ENCODE measurements at regions not wholly inside any gene's neighbourhood (a gene's known extent, or its start where the extent isn't known, plus 50 kb on each side); places are given as distances from the start of the nearest gene placed in this dataset.

GRCh38 chr5:163595932-163596607, 90.7 kb downstream of the MAT2B start:
- Histone ChIP-seq H3K4me1 (ENCODE audit: control insufficient read depth, insufficient read depth, low read length) (no peaks in the 10 kb centered on the region), H3K27ac (ENCODE audit: control insufficient read depth, insufficient read depth) (no peak overlapping the region), H3K4me3 (no peak overlapping the region), H4K20me1 (ENCODE audit: control insufficient read depth, insufficient read depth) (no peaks in the 10 kb centered on the region), H3K9me3 (replicated peaks; ENCODE audit: control insufficient read depth, insufficient read depth, low read length) (no peaks in the 10 kb centered on the region), H3K4me2 (ENCODE audit: control insufficient read depth, insufficient read depth) (no peak overlapping the region), H3K79me2 (ENCODE audit: control insufficient read depth, insufficient read depth, low read length) (no peaks in the 10 kb centered on the region), H3K9ac (ENCODE audit: control insufficient read depth, insufficient read depth, low read length) (no peak overlapping the region), H3K27me3 (replicated peaks in 1 of 2; ENCODE audit: control insufficient read depth in 2 of 2, insufficient read depth in 2 of 2, low read length in 1 of 2) (no peaks in the 10 kb centered on the region), H2AFZ (ENCODE audit: control insufficient read depth, low read depth, low read length) (no peak overlapping the region), H3K36me3 (ENCODE audit: control insufficient read depth in 2 of 2, insufficient read depth in 2 of 2, low read length in 1 of 2) (no peaks in the 10 kb centered on the region)
- DNase-seq (ENCODE audit: low read depth, low spot score) (no peak), ATAC-seq (no peak), FAIRE-seq (no peak)
- SMC1A ChIA-PET (ENCODE audit: uncharacterized antibody, unreplicated experiment): no interaction called here
- 9% methylated on average over 6 of the region's 6 CpGs for WGBS (ENCODE audit: insufficient coverage, insufficient replicate concordance, low lambda C conversion rate, missing lambda C conversion rate)
- RAD21 ChIA-PET (ENCODE audit: unreplicated experiment): no interaction called here
- intact Hi-C loops (cut with micrococcal nuclease; ENCODE audit: unreplicated experiment): no loop called here
- POLR2A ChIA-PET: no interaction called here
- in situ Hi-C loops (cut with MboI): no loop called here
- no TSS peak for BruUV-seq (replicated peaks)
- CTCF ChIA-PET: no interaction called here
- TF ChIP-seq SMARCA5 (IDR thresholded peaks at IDR 0.05) (no peak), CBX5 (IDR thresholded peaks at IDR 0.05; ENCODE audit: low read depth) (no peak), BCLAF1 (IDR thresholded peaks at IDR 0.05) (no peak), BCL3 (IDR thresholded peaks at IDR 0.05; ENCODE audit: borderline replicate concordance, insufficient read depth, low read depth, low read length, poor library complexity, severe bottlenecking) (no peak), EZH2 (IDR thresholded peaks at IDR 0.05; ENCODE audit: borderline replicate concordance, control insufficient read depth, low read depth, low read length) (no peak), SUPT20H (IDR thresholded peaks at IDR 0.05; ENCODE audit: borderline replicate concordance, control insufficient read depth, low read depth, low read length) (no peak)
- TF ChIP-seq, protein P1, sequence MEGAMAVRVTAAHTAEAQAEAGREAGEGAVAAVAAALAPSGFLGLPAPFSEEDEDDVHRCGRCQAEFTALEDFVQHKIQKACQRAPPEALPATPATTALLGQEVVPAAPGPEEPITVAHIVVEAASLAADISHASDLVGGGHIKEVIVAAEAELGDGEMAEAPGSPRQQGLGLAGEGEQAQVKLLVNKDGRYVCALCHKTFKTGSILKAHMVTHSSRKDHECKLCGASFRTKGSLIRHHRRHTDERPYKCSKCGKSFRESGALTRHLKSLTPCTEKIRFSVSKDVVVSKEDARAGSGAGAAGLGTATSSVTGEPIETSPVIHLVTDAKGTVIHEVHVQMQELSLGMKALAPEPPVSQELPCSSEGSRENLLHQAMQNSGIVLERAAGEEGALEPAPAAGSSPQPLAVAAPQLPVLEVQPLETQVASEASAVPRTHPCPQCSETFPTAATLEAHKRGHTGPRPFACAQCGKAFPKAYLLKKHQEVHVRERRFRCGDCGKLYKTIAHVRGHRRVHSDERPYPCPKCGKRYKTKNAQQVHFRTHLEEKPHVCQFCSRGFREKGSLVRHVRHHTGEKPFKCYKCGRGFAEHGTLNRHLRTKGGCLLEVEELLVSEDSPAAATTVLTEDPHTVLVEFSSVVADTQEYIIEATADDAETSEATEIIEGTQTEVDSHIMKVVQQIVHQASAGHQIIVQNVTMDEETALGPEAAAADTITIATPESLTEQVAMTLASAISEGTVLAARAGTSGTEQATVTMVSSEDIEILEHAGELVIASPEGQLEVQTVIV (IDR thresholded peaks at IDR 0.05; ENCODE audit: borderline replicate concordance, partially characterized antibody): no peak
- TF ChIP-seq, protein P2, sequence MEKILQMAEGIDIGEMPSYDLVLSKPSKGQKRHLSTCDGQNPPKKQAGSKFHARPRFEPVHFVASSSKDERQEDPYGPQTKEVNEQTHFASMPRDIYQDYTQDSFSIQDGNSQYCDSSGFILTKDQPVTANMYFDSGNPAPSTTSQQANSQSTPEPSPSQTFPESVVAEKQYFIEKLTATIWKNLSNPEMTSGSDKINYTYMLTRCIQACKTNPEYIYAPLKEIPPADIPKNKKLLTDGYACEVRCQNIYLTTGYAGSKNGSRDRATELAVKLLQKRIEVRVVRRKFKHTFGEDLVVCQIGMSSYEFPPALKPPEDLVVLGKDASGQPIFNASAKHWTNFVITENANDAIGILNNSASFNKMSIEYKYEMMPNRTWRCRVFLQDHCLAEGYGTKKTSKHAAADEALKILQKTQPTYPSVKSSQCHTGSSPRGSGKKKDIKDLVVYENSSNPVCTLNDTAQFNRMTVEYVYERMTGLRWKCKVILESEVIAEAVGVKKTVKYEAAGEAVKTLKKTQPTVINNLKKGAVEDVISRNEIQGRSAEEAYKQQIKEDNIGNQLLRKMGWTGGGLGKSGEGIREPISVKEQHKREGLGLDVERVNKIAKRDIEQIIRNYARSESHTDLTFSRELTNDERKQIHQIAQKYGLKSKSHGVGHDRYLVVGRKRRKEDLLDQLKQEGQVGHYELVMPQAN (conservative IDR thresholded peaks at IDR 0.05): no peak
- TF ChIP-seq, protein P3, sequence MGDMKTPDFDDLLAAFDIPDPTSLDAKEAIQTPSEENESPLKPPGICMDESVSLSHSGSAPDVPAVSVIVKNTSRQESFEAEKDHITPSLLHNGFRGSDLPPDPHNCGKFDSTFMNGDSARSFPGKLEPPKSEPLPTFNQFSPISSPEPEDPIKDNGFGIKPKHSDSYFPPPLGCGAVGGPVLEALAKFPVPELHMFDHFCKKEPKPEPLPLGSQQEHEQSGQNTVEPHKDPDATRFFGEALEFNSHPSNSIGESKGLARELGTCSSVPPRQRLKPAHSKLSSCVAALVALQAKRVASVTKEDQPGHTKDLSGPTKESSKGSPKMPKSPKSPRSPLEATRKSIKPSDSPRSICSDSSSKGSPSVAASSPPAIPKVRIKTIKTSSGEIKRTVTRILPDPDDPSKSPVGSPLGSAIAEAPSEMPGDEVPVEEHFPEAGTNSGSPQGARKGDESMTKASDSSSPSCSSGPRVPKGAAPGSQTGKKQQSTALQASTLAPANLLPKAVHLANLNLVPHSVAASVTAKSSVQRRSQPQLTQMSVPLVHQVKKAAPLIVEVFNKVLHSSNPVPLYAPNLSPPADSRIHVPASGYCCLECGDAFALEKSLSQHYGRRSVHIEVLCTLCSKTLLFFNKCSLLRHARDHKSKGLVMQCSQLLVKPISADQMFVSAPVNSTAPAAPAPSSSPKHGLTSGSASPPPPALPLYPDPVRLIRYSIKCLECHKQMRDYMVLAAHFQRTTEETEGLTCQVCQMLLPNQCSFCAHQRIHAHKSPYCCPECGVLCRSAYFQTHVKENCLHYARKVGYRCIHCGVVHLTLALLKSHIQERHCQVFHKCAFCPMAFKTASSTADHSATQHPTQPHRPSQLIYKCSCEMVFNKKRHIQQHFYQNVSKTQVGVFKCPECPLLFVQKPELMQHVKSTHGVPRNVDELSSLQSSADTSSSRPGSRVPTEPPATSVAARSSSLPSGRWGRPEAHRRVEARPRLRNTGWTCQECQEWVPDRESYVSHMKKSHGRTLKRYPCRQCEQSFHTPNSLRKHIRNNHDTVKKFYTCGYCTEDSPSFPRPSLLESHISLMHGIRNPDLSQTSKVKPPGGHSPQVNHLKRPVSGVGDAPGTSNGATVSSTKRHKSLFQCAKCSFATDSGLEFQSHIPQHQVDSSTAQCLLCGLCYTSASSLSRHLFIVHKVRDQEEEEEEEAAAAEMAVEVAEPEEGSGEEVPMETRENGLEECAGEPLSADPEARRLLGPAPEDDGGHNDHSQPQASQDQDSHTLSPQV (IDR thresholded peaks at IDR 0.05): no peak

All from GM12878 (cell line).